SK-MEL-5 (cell line): ENCODE measurements at regions not wholly inside any gene's neighbourhood (a gene's known extent, or its start where the extent isn't known, plus 50 kb on each side); places are given as distances from the start of the nearest gene placed in this dataset.
"Not testable (repeated sequence)": the region's sequence is repeated elsewhere in the genome, so short reads cannot be mapped to it uniquely, and the experiment has no call there.

Source experiments
- DNase-seq: peaks from one replicate; pipeline ENCODE4 v3.0.0-alpha.2; 2016; ENCODE audit warnings: low read depth, low spot score
- in situ Hi-C: cut with HindIII; loops from 2 replicates; pipeline ENCODE4 v1.10.0; 2016; ENCODE audit warnings: low sequenced_read_pairs, high pct_unique_total_duplicates, low pct_unique_long_range_greater_than_20kb

- in situ Hi-C loops = no loop called here
These were observed 138.5 kb upstream of the TAF11L2 start for GRCh38 chr5:17359451-17360011.

GRCh38 chr5:17360879-17361278, 137.2 kb upstream of the TAF11L2 start:
- no peak for DNase-seq
- in situ Hi-C loops = no loop called here

More at GRCh38 chr5:17359451-17360011, 138.5 kb upstream of the TAF11L2 start:
- DNase-seq = no peak

- in situ Hi-C loops = no loop called here
- DNase-seq = no peak
These were observed 136.7 kb upstream of the TAF11L2 start for GRCh38 chr5:17361331-17361730.

- DNase-seq = no peak
These were observed 132.8 kb upstream of the TAF11L2 start for GRCh38 chr5:17364987-17365810.

GRCh38 chr5:17365811-17366138, 132.3 kb upstream of the TAF11L2 start:
- in situ Hi-C loops = no loop called here
- peak; percentile 34 for DNase-seq

More at GRCh38 chr5:17364987-17365810, 132.8 kb upstream of the TAF11L2 start:
- in situ Hi-C loops = no loop called here

- DNase-seq = no peak
- in situ Hi-C loops = no loop called here
These were observed 130.7 kb upstream of the TAF11L2 start for GRCh38 chr5:17367256-17367840.

GRCh38 chr5:17370651-17371050, 127.4 kb upstream of the TAF11L2 start:
- in situ Hi-C loops = no loop called here
- DNase-seq = no peak

GRCh38 chr5:17373406-17373805, 124.6 kb upstream of the TAF11L2 start:
- DNase-seq = peak; percentile 79
- in situ Hi-C loops = no loop called here

GRCh38 chr5:17373814-17374556, 124.0 kb upstream of the TAF11L2 start:
- DNase-seq = no peak
- in situ Hi-C loops = no loop called here

GRCh38 chr5:17374973-17375742, 122.9 kb upstream of the TAF11L2 start:
- in situ Hi-C loops = no loop called here
- no peak for DNase-seq

- DNase-seq, in situ Hi-C loops: not testable (repeated sequence)
These were observed 122.1 kb upstream of the TAF11L2 start for GRCh38 chr5:17375886-17376285.

- in situ Hi-C loops = no loop called here
- DNase-seq = no peak
These were observed 119.6 kb upstream of the TAF11L2 start for GRCh38 chr5:17378346-17378997.

- no peak for DNase-seq
- in situ Hi-C loops = no loop called here
These were observed 118.7 kb upstream of the TAF11L2 start for GRCh38 chr5:17379100-17379951.

- no peak for DNase-seq
- in situ Hi-C loops = no loop called here
These were observed 116.1 kb upstream of the TAF11L2 start for GRCh38 chr5:17381932-17382331.

- no peak for DNase-seq
- in situ Hi-C loops = no loop called here
These were observed 114.5 kb upstream of the TAF11L2 start for GRCh38 chr5:17383526-17383925.

- DNase-seq = no peak
- in situ Hi-C loops = no loop called here
These were observed 113.8 kb upstream of the TAF11L2 start for GRCh38 chr5:17384181-17384580.
